Suprapubic skin (tissue), 4 donors: ENCODE measurements at regions not wholly inside any gene's neighbourhood (a gene's known extent, or its start where the extent isn't known, plus 50 kb on each side); places are given as distances from the start of the nearest gene placed in this dataset.

Source experiments
- DNase-seq, 2 donors: peaks; one replicate each; pipeline ENCODE4 v3.0.0-alpha.2; 2019; ENCODE audit warnings: low spot score in 2 of 2
- H3K27ac ChIP-seq: fragments of 200-600 bp; sonication (generic); one replicate; pipeline ENCODE4 v1.5.1; 2019
- H3K27me3 ChIP-seq: fragments of 200-600 bp; sonication (generic); one replicate; pipeline ENCODE4 v1.5.1; 2019
- H3K36me3 ChIP-seq: fragments of 200-600 bp; sonication (generic); one replicate; pipeline ENCODE4 v1.5.1; 2019
- H3K4me1 ChIP-seq: fragments of 200-600 bp; sonication (generic); one replicate; pipeline ENCODE4 v1.5.1; 2019
- H3K4me3 ChIP-seq: fragments of 200-600 bp; sonication (generic); one replicate; pipeline ENCODE4 v1.5.1; 2019; ENCODE audit warnings: mild to moderate bottlenecking
- H3K9me3 ChIP-seq: fragments of 200-600 bp; sonication (generic); one replicate; pipeline ENCODE4 v1.5.1; 2019
- CTCF ChIP-seq, 2 donors: fragments of 200-600 bp in 1 of 2; fragments of 450-650 bp in 1 of 2; sonication (generic) in 1 of 2; IDR thresholded peaks; one replicate each; pipeline ENCODE4 v1.5.1; 2016 to 2019; ENCODE audit warnings: antibody characterized with exemption in 2 of 2, mild to moderate bottlenecking in 1 of 2, moderate library complexity in 1 of 2
- EP300 ChIP-seq: sonication (generic); formaldehyde crosslinking; IDR thresholded peaks from one replicate; pipeline ENCODE4 v1.6.1; 2017; ENCODE audit warnings: antibody characterized with exemption
- POLR2A ChIP-seq, 2 donors: fragments of 450-650 bp; IDR thresholded peaks; one replicate each; pipeline ENCODE4 v1.6.1; 2017; ENCODE audit warnings: antibody characterized with exemption in 2 of 2, mild to moderate bottlenecking in 2 of 2, moderate library complexity in 2 of 2
- POLR2AphosphoS5 ChIP-seq, 3 donors: sonication (generic); formaldehyde crosslinking; IDR thresholded peaks; one replicate each; pipeline ENCODE4 v1.6.1; 2017; ENCODE audit warnings: antibody characterized with exemption in 3 of 3
- whole genome bisulfite sequencing: methylation state at CpG from one replicate; pipeline ENCODE4 v1.1.5; 2018; 5-methylcytosine and 5-hydroxymethylcytosine counted together

- DNase-seq: peak; percentile 53 to 75
- TF ChIP-seq POLR2AphosphoS5 (IDR thresholded peaks at IDR 0.05) (no peak), CTCF (IDR thresholded peaks at IDR 0.05) (no peak), POLR2A (IDR thresholded peaks at IDR 0.05) (no peak), EP300 (no peak)
- H3K4me1 ChIP-seq: peaks cover 1% of the 10 kb centered on the region
- no peaks in the 10 kb centered on the region for H3K36me3 ChIP-seq
- 96% methylated on average over 10 of the region's 10 CpGs for WGBS
- H3K9me3 ChIP-seq: no peaks in the 10 kb centered on the region
- no peak overlapping the region for H3K4me3 ChIP-seq
- no peak overlapping the region for H3K27ac ChIP-seq
- no peaks in the 10 kb centered on the region for H3K27me3 ChIP-seq
These were observed 131.4 kb upstream of the ID2 start for GRCh38 chr2:8550481-8550880.

- 90% methylated on average over 14 of the region's 14 CpGs for WGBS
- H3K4me1 ChIP-seq: no peaks in the 10 kb centered on the region
These were observed 130.8 kb upstream of the ID2 start for GRCh38 chr2:8550937-8551621.

GRCh38 chr2:8551622-8552074, 130.2 kb upstream of the ID2 start:
- no peaks in the 10 kb centered on the region for H3K27me3 ChIP-seq
- WGBS: 77% methylated on average over 8 of the region's 8 CpGs
- H3K4me3 ChIP-seq: no peak overlapping the region
- TF ChIP-seq POLR2A (IDR thresholded peaks at IDR 0.05) (no peak), CTCF (IDR thresholded peaks at IDR 0.05) (no peak), EP300 (no peak)
- H3K9me3 ChIP-seq: no peaks in the 10 kb centered on the region
- H3K27ac ChIP-seq: no peak overlapping the region
- H3K4me1 ChIP-seq: no peaks in the 10 kb centered on the region
- no peaks in the 10 kb centered on the region for H3K36me3 ChIP-seq
- peak in 1 of 2 donors; percentile 50 for DNase-seq

More at GRCh38 chr2:8550937-8551621, 130.8 kb upstream of the ID2 start:
- TF ChIP-seq CTCF (IDR thresholded peaks at IDR 0.05) (no peak), POLR2A (IDR thresholded peaks at IDR 0.05) (no peak), EP300 (no peak), POLR2AphosphoS5 (IDR thresholded peaks at IDR 0.05) (no peak)
- DNase-seq: peak in 1 of 2 donors; percentile 62
- Histone ChIP-seq H3K4me3 (no peak overlapping the region), H3K9me3 (no peaks in the 10 kb centered on the region), H3K27me3 (no peaks in the 10 kb centered on the region), H3K36me3 (no peaks in the 10 kb centered on the region), H3K27ac (no peak overlapping the region)

- peak in 1 of 2 donors; percentile 67 for DNase-seq
- WGBS: 93% methylated on average over 17 of the region's 17 CpGs
These were observed 129.5 kb upstream of the ID2 start for GRCh38 chr2:8552293-8552801.

More at GRCh38 chr2:8552293-8552801, 129.5 kb upstream of the ID2 start:
- H3K4me1 ChIP-seq: no peaks in the 10 kb centered on the region
- H3K36me3 ChIP-seq: no peaks in the 10 kb centered on the region
- H3K27me3 ChIP-seq: no peaks in the 10 kb centered on the region
- no peaks in the 10 kb centered on the region for H3K9me3 ChIP-seq
- H3K27ac ChIP-seq: no peak overlapping the region
- H3K4me3 ChIP-seq: no peak overlapping the region
- no peak for TF ChIP-seq CTCF (IDR thresholded peaks at IDR 0.05)
- no peak for TF ChIP-seq POLR2AphosphoS5 (IDR thresholded peaks at IDR 0.05)
- no peak for TF ChIP-seq EP300
- TF ChIP-seq POLR2A (IDR thresholded peaks at IDR 0.05): no peak
